Mesenchymal stem cell (in vitro differentiated cells and primary cell): ENCODE measurements at regions not wholly inside any gene's neighbourhood (a gene's known extent, or its start where the extent isn't known, plus 50 kb on each side); places are given as distances from the start of the nearest gene placed in this dataset.
"Not testable (repeated sequence)": the region's sequence is repeated elsewhere in the genome, so short reads cannot be mapped to it uniquely, and the experiment has no call there.

Source experiments
- DNase-seq: peaks from one replicate; pipeline ENCODE4 v3.0.0-alpha.2; 2013
- H2AFZ ChIP-seq: one replicate; pipeline ENCODE4 v1.6.1; 2013; ENCODE audit warnings: low read depth, mild to moderate bottlenecking, control low read depth, inconsistent platforms, low read length, moderate library complexity
- H2AK5ac ChIP-seq: 2 replicates; pipeline ENCODE4 v1.6.1; 2013; ENCODE audit warnings: low read length, moderate library complexity, mild to moderate bottlenecking, inconsistent platforms; ENCODE audit not compliant: severe bottlenecking
- H2BK120ac ChIP-seq: one replicate; pipeline ENCODE4 v1.6.1; 2013; ENCODE audit warnings: low read depth, mild to moderate bottlenecking, inconsistent platforms, low read length, moderate library complexity
- H2BK12ac ChIP-seq, 2 experiments: one replicate each; pipeline ENCODE4 v1.6.1; 2013; ENCODE audit warnings: inconsistent platforms in 2 of 2, low read length in 2 of 2, mild to moderate bottlenecking in 2 of 2, moderate library complexity in 2 of 2, control low read depth in 1 of 2
- H2BK15ac ChIP-seq: one replicate; pipeline ENCODE4 v1.6.1; 2013; ENCODE audit warnings: mild to moderate bottlenecking, low read depth, inconsistent platforms; ENCODE audit not compliant: poor library complexity, severe bottlenecking
- H2BK5ac ChIP-seq: 2 replicates; pipeline ENCODE4 v1.6.1; 2013; ENCODE audit warnings: low read depth, mild to moderate bottlenecking, low read length, control low read depth, inconsistent platforms; ENCODE audit not compliant: poor library complexity, severe bottlenecking
- H3K14ac ChIP-seq, 2 experiments: one replicate each; pipeline ENCODE4 v1.6.1; 2013; ENCODE audit warnings: inconsistent platforms in 2 of 2, low read length in 2 of 2, control low read depth in 1 of 2, mild to moderate bottlenecking in 1 of 2, moderate library complexity in 1 of 2
- H3K18ac ChIP-seq, 2 experiments: one replicate each; pipeline ENCODE4 v1.6.1; 2013; ENCODE audit warnings: inconsistent platforms in 2 of 2, low read length in 2 of 2, control low read depth in 1 of 2, low read depth in 1 of 2, mild to moderate bottlenecking in 1 of 2
- H3K23ac ChIP-seq, 2 experiments: one replicate each; pipeline ENCODE4 v1.6.1; 2013; ENCODE audit warnings: inconsistent platforms in 2 of 2, low read length in 2 of 2, mild to moderate bottlenecking in 2 of 2, moderate library complexity in 2 of 2, control low read depth in 1 of 2
- H3K27ac ChIP-seq: 2 replicates; pipeline ENCODE4 v1.5.1; 2013; ENCODE audit warnings: mild to moderate bottlenecking, moderate library complexity, low read length, control low read depth, inconsistent platforms; ENCODE audit not compliant: poor library complexity, severe bottlenecking
- H3K27me3 ChIP-seq, 2 experiments: 2 replicates each; pipeline versions ENCODE4 v1.6.1 to v1.7.0; 2013; ENCODE audit warnings: low read length in 2 of 2, mild to moderate bottlenecking in 2 of 2, moderate library complexity in 2 of 2, control low read depth in 1 of 2, inconsistent platforms in 1 of 2; ENCODE audit not compliant: control insufficient read depth in 1 of 2, insufficient read depth in 1 of 2
- H3K36me3 ChIP-seq, 2 experiments: 2 replicates each; pipeline versions ENCODE4 v1.6.1 to v1.7.0; 2013; ENCODE audit warnings: low read length in 2 of 2, control low read depth in 1 of 2, inconsistent platforms in 1 of 2, low read depth in 1 of 2, mild to moderate bottlenecking in 1 of 2; ENCODE audit not compliant: insufficient read depth in 2 of 2, control insufficient read depth in 1 of 2
- H3K4ac ChIP-seq, 2 experiments: one replicate each; pipeline ENCODE4 v1.6.1; 2013; ENCODE audit warnings: inconsistent platforms in 2 of 2, low read length in 2 of 2, mild to moderate bottlenecking in 2 of 2, moderate library complexity in 2 of 2, control low read depth in 1 of 2, low read depth in 1 of 2
- H3K4me1 ChIP-seq: 2 replicates; pipeline ENCODE4 v1.6.1; 2013; ENCODE audit warnings: low read depth, low read length, control low read depth; ENCODE audit not compliant: control insufficient read depth, insufficient read depth
- H3K4me2 ChIP-seq: 2 replicates; pipeline ENCODE4 v1.6.1; 2013; ENCODE audit warnings: low read length, mild to moderate bottlenecking, inconsistent platforms; ENCODE audit not compliant: poor library complexity, severe bottlenecking
- H3K4me3 ChIP-seq, 2 experiments: 2 replicates each; pipeline versions ENCODE4 v1.5.1 to v1.7.0; 2013; ENCODE audit warnings: low read length in 2 of 2, mild to moderate bottlenecking in 2 of 2, control low read depth in 1 of 2, low read depth in 1 of 2; ENCODE audit not compliant: insufficient read depth in 1 of 2
- H3K79me1 ChIP-seq: replicated peaks from 2 replicates; pipeline ENCODE4 v1.6.1; 2013; ENCODE audit warnings: mild to moderate bottlenecking, control low read depth, low read length, inconsistent platforms; ENCODE audit not compliant: poor library complexity, severe bottlenecking
- H3K9ac ChIP-seq: 2 replicates; pipeline ENCODE4 v1.7.0; 2013; ENCODE audit warnings: mild to moderate bottlenecking, low read length, moderate library complexity
- H3K9me3 ChIP-seq: 2 replicates; pipeline ENCODE4 v1.7.0; 2013; ENCODE audit warnings: mild to moderate bottlenecking, low read length; ENCODE audit not compliant: control insufficient read depth
- H4K8ac ChIP-seq: one replicate; pipeline ENCODE4 v1.6.1; 2013; ENCODE audit warnings: inconsistent platforms, mild to moderate bottlenecking, low read length, moderate library complexity
- H4K91ac ChIP-seq: one replicate; pipeline ENCODE4 v1.6.1; 2013; ENCODE audit warnings: mild to moderate bottlenecking, low read length, inconsistent platforms
- WGBS: methylation state at CpG from one replicate; pipeline ENCODE4 v1.1.7; 2013; ENCODE audit warnings: mixed read lengths; 5-methylcytosine and 5-hydroxymethylcytosine counted together

DNA sequence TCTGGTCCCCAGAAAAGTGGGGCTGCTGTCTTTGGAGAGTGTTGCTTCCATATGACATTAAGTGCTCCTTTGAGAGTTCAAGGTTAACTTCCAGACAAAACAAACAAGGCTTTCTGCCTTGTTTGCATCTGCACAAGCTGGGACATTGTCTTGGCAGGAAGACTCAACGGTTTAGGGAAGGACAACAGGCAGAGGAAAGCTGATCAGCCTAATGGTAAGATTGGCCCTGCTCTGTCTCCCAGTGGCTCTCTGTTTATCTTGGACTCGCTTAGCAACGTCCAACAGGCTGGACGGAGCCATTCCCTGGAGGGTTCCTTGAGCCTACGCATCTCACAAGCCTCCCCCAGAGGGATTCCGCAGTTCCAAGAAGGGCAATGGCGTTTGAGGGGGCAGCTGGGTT is 62.2 kb upstream of the SLC44A3 start:
- DNase-seq: peak; percentile 81
- peak overlapping the region; percentile 40 to 90 for H2BK12ac ChIP-seq
- no peak overlapping the region for H2AK5ac ChIP-seq
- H3K4me3 ChIP-seq: no peak overlapping the region
- H2BK5ac ChIP-seq: no peak overlapping the region
- H3K79me1 ChIP-seq: peaks cover 3% of the 10 kb centered on the region
- peaks cover 12% of the 10 kb centered on the region for H3K4me1 ChIP-seq
- WGBS: 43% methylated on average over 5 of the region's 7 CpGs
- no peak overlapping the region for H3K23ac ChIP-seq
- H3K4ac ChIP-seq: peak overlapping the region; percentile 2 to 39
- peak overlapping the region; percentile 90 for H4K91ac ChIP-seq
- H3K27ac ChIP-seq: no peak overlapping the region
- H3K9ac ChIP-seq: peak overlapping the region; percentile 69
- peak overlapping the region; percentile 0 for H2AFZ ChIP-seq
- H3K27me3 ChIP-seq: no peaks in the 10 kb centered on the region
- H3K14ac ChIP-seq: no peak overlapping the region
- H3K4me2 ChIP-seq: no peak overlapping the region
- H2BK15ac ChIP-seq: no peak overlapping the region
- no peaks in the 10 kb centered on the region for H3K9me3 ChIP-seq
- peak overlapping the region; percentile 75 for H2BK120ac ChIP-seq
- peak overlapping the region; percentile 80 to 91 for H3K18ac ChIP-seq
- H3K36me3 ChIP-seq: no peaks in the 10 kb centered on the region
- H4K8ac ChIP-seq: peak overlapping the region; percentile 1

DNA sequence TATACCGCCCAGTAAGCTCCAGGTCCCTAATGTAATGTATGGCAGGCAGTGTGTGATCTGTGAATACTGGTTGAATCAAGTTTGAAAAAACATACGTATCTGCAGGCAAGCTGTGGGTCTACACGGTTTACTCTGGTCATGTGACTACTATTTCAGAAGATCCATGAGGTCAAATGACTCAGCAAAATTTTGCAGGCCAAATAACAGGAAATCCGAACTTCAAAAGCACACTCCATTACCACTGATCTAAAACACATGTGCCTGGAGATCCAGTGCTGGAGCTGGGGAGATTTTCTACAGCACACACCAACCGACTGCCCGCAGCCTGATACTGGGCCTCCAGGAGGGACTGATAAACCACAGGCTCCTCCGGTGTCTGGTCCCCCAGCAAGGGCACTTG is 64.5 kb upstream of the SLC44A3 start:
- H3K27ac ChIP-seq: peak overlapping the region; percentile 59
- H2BK120ac ChIP-seq: peak overlapping the region; percentile 87
- no peak overlapping the region for H3K4me2 ChIP-seq
- H3K14ac ChIP-seq: no peak overlapping the region
- H3K9ac ChIP-seq: peak overlapping the region; percentile 70
- no peak overlapping the region for H3K23ac ChIP-seq
- WGBS: 13% methylated on average over 7 of the region's 7 CpGs
- peaks cover 13% of the 10 kb centered on the region for H3K4me1 ChIP-seq
- H2AK5ac ChIP-seq: no peak overlapping the region
- peak overlapping the region in 1 of 2 experiments; percentile 60 for H3K4ac ChIP-seq
- peaks cover 3% of the 10 kb centered on the region for H3K79me1 ChIP-seq
- no peak overlapping the region for H2AFZ ChIP-seq
- H3K9me3 ChIP-seq: no peaks in the 10 kb centered on the region
- H2BK12ac ChIP-seq: peak overlapping the region; percentile 23 to 34
- no peak overlapping the region for H2BK15ac ChIP-seq
- no peak overlapping the region for H3K4me3 ChIP-seq
- no peak overlapping the region for H2BK5ac ChIP-seq
- H3K27me3 ChIP-seq: no peaks in the 10 kb centered on the region
- peak overlapping the region in 1 of 2 experiments; percentile 72 for H3K18ac ChIP-seq
- DNase-seq: peak; percentile 97
- peak overlapping the region; percentile 84 for H4K8ac ChIP-seq
- no peaks in the 10 kb centered on the region for H3K36me3 ChIP-seq
- H4K91ac ChIP-seq: no peak overlapping the region

DNA sequence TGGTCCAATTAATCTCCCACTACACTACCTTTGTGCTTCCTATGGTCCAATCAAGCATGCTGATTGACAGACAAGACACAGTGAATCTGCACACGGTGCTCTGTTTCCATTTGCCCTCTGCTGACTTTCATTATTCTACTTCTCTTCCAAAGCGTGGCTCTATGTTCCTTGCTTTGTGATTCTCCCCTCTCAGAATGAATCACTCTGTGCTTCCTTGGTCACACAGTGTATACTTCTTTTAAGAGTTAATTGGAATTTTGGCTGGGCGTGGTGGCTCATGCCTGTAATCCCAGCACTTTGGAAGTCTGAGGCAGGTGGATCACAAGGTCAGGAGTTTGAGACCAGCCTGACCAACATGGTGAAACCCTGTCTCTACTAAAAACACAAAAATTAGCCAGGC is 65.1 kb upstream of the SLC44A3 start:
- not testable (repeated sequence) for H3K27ac ChIP-seq, H3K9me3 ChIP-seq, H3K27me3 ChIP-seq, H3K36me3 ChIP-seq, H2AK5ac ChIP-seq, H3K4me2 ChIP-seq, H2AFZ ChIP-seq, H4K8ac ChIP-seq, H3K79me1 ChIP-seq, H2BK5ac ChIP-seq, H3K23ac ChIP-seq, H3K4me3 ChIP-seq, H3K9ac ChIP-seq, H2BK15ac ChIP-seq, H3K14ac ChIP-seq
- Histone ChIP-seq H3K18ac (peak overlapping the region; percentile 56 to 94), H2BK120ac (peak overlapping the region; percentile 44), H3K4me1 (peaks cover 13% of the 10 kb centered on the region), H4K91ac (peak overlapping the region; percentile 60), H3K4ac (peak overlapping the region in 1 of 2 experiments; percentile 97), H2BK12ac (peak overlapping the region; percentile 2 to 97)
- WGBS: 79% methylated on average over 2 of the region's 3 CpGs
- peak; percentile 48 for DNase-seq

DNA sequence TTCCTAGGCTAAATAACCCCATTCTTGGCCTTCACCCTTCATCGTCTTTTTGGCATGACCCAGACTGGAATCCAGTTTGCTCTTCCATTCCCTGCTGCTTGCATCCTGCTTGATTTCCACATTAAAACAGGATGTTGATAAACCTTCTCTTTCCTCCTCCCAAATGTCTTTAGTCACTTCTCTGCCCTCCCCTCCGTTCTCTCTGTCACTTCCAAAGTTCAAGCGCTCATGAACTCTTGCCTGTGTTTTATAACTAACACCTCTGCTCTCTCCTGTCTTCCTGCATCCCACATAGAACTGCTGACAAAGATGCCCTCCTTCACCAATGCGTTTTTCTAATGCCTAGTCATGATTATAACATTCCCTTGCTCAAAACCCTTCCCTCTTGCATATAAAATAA is 65.6 kb upstream of the SLC44A3 start:
- H4K8ac ChIP-seq: peak overlapping the region; percentile 32
- H3K36me3 ChIP-seq: no peaks in the 10 kb centered on the region
- WGBS: 61% methylated on average over 4 of the region's 4 CpGs
- H2BK120ac ChIP-seq: peak overlapping the region; percentile 44
- H3K4me3 ChIP-seq: no peak overlapping the region
- H4K91ac ChIP-seq: peak overlapping the region; percentile 60
- peak overlapping the region in 1 of 2 experiments; percentile 84 for H3K14ac ChIP-seq
- no peak overlapping the region for H2BK15ac ChIP-seq
- no peaks in the 10 kb centered on the region for H3K27me3 ChIP-seq
- peak; percentile 46 for DNase-seq
- no peak overlapping the region for H3K9ac ChIP-seq
- H3K9me3 ChIP-seq: peaks cover 2% of the 10 kb centered on the region
- H2BK5ac ChIP-seq: peak overlapping the region; percentile 37
- H3K18ac ChIP-seq: peak overlapping the region; percentile 56 to 94
- no peak overlapping the region for H3K27ac ChIP-seq
- no peak overlapping the region for H3K23ac ChIP-seq
- no peak overlapping the region for H2AK5ac ChIP-seq
- H3K4ac ChIP-seq: peak overlapping the region in 1 of 2 experiments; percentile 97
- no peak overlapping the region for H3K4me2 ChIP-seq
- H3K79me1 ChIP-seq: peaks cover 3% of the 10 kb centered on the region
- no peak overlapping the region for H2AFZ ChIP-seq
- H3K4me1 ChIP-seq: peaks cover 13% of the 10 kb centered on the region
- H2BK12ac ChIP-seq: peak overlapping the region; percentile 96 to 97
